GM12872 (cell line): ENCODE measurements at regions not wholly inside any gene's neighbourhood (a gene's known extent, or its start where the extent isn't known, plus 50 kb on each side); places are given as distances from the start of the nearest gene placed in this dataset.
A peak's percentile ranks its signal among the peaks of the same experiment; 100 is the strongest.

Experiments
- TF ChIP-seq, protein P1 (sequence below): IDR thresholded peaks from 3 replicates; pipeline ENCODE4 v1.5.1; 2011; ENCODE audit warnings: low read depth, mild to moderate bottlenecking, low read length, moderate library complexity; ENCODE audit not compliant: insufficient read depth

DNA sequence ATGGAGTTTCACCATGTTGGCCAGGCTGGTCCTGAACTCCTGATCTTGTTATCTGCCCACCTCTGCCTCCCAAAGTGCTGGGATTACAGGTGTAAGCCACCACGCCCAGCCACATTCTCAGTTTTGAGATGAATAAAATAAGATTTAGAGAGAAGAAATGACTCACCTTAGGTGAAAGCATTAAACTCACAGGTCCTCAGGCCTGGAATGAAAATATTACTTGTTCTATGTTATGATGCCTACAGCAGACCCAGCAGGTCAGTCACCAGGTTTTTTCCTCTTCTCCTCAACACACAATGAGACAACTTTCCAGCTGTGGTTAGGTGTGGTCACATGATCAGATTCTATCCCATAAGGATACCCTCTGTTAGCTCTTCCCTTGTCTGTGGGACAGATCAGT, 150.3 kb downstream of the C16orf95 start:
- TF ChIP-seq, protein P1, sequence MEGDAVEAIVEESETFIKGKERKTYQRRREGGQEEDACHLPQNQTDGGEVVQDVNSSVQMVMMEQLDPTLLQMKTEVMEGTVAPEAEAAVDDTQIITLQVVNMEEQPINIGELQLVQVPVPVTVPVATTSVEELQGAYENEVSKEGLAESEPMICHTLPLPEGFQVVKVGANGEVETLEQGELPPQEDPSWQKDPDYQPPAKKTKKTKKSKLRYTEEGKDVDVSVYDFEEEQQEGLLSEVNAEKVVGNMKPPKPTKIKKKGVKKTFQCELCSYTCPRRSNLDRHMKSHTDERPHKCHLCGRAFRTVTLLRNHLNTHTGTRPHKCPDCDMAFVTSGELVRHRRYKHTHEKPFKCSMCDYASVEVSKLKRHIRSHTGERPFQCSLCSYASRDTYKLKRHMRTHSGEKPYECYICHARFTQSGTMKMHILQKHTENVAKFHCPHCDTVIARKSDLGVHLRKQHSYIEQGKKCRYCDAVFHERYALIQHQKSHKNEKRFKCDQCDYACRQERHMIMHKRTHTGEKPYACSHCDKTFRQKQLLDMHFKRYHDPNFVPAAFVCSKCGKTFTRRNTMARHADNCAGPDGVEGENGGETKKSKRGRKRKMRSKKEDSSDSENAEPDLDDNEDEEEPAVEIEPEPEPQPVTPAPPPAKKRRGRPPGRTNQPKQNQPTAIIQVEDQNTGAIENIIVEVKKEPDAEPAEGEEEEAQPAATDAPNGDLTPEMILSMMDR: no peak

- TF ChIP-seq, protein P1: no peak
Measured at GRCh38 chr16:87169509-87169995, 147.6 kb downstream of the C16orf95 start.

DNA sequence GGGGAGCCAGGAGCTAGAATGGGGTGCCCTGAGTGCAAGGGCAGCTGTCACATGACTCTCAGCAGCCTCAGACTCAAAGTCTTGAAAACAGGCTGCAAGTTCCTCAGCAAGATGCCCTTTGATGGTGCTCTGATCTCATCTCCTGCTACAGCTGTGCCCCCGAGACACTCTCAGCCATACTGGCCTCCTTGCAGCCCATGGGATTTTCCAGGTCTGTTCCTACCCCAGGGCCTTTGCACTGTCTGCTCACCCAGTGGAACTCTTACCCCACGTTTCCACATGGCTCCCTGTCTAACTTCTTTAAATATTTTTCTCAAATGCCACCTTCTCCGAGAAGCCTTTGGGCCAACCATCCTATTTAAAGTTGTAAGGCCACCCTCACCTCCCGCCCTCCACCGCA, 146.9 kb downstream of the C16orf95 start:
- TF ChIP-seq, protein P1: no peak

DNA sequence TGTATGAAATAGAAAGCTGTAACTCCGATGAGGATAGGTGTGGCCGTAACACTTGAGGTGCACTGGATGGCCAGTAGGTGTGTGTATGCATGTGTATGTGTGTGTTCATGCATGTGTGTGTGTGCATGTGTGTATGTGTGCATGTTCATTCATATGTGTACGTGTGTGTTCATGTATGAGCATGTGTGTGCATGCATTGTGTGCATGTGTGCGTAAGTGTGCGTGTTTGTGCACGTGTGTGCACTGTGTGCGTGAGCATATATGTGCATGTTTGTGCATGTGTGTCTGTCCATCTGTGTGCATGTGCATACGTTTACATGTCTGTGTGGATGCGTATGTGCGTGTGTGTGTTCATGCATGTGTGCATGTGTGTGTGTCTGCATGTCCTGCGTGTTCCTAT, 145.5 kb downstream of the C16orf95 start:
- TF ChIP-seq, protein P1: no peak

- TF ChIP-seq, protein P1: 0 out of 3 replicates have a peak, but pooled peaks have one; percentile 6
Measured at GRCh38 chr16:87172632-87173031, 144.6 kb downstream of the C16orf95 start.

DNA sequence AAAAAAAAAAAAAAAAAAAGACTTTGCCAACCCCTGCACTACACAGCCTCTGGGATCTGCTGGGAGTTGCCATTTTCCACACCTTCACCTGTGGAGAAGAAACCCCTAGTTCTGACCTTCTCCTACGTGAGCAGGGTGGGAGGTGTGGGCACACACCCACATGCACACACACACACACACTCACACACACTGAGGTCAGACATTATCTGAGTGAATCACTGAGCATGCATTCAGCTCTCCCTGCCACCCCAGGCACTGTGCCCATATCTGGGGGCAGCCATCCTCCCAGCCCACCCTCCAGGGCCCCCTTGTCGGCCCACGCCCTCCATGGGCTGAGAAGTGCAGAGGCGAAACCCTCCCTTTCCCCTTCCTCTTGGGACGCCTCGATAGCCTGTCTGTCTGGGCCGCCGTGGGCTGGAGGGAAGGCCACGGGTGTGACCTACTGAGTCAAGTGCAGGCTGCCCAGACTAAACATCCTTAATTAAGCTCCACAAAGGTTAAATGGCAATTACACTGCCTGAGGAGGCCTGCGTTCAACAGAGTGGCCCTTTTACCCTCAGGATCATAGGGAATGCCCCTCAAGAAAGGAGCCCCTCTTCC, 143.8 kb downstream of the C16orf95 start:
- TF ChIP-seq, protein P1: no peak

GRCh38 chr16:87174061-87174460, 143.1 kb downstream of the C16orf95 start:
- TF ChIP-seq, protein P1: no peak

DNA sequence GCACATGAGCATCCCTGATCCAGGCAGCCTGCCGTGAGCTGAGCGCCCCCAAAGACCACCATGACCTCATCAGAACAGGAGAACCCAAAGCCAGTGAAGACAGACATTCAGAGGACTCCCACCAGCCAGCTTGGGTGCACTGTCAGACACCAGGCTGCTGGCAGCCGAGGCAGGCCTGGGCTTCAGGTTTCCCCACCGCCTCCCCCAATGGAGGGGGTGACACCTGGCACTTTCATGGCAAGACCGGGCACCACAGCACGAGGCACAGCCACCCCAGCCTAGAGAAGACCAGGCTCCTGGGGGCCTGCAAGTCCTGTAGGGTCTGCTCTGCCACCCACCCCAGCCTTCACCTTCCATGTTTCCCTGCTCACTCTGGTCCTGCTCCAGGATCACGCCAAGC, 140.5 kb downstream of the C16orf95 start:
- TF ChIP-seq, protein P1: no peak
